ENCODE measurements at regions not wholly inside any gene's neighbourhood (a gene's known extent, or its start where the extent isn't known, plus 50 kb on each side); places are given as distances from the start of the nearest gene placed in this dataset.

- TF ChIP-seq POLR2A (IDR thresholded peaks at IDR 0.05) = no peak
- TF ChIP-seq CTCF (IDR thresholded peaks at IDR 0.05) = no peak
These were observed 972.3 kb downstream of the PCDH7 start for GRCh38 chr4:31692399-31692940.

Measured in right lobe of liver (tissue), 4 donors.